ENCODE measurements at regions not wholly inside any gene's neighbourhood (a gene's known extent, or its start where the extent isn't known, plus 50 kb on each side); places are given as distances from the start of the nearest gene placed in this dataset.

GRCh38 chr17:71158437-71158836 lies 962.4 kb upstream of the SOX9 start:
- TF ChIP-seq CTCF (conservative IDR thresholded peaks at IDR 0.05; ENCODE audit: low read depth, low read length) = no peak
- no peak for DNase-seq (ENCODE audit: low read depth)

DNA sequence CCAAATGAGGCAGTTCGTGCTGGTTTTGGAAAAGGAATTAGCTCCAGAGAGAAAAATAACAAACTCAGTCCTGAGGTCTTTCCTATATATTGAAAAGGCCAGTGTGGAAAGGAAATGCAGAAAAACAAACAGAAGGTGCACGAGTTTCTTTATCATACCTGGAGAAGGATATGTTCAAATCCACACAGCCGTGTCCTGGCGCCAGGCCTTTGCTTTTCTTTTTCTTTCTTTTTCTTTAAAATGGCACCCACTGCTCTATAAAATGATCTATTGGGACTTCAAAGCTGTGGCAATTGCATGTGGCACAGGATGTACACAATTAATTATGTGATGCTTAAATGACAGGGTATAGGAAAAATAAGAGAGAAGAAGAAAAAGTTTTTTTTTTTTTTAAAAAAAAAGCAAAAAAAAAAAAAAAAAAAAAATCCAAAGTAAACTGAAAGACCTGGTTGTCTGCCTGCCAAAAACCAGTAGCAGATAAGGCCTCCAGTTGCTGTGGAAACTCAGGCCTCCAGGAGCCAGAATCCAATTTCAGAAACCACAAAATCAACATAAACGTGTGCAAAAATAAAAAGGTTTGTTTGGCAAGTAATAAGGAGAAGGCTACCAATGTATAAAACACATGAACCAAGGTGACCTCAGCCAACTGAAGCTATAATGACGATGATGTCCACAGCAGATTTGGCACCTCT lies 957.6 kb upstream of the SOX9 start:
- H3K4me3 ChIP-seq (ENCODE audit: low read depth, low read length) = no peak overlapping the region
- no peak for TF ChIP-seq CTCF (conservative IDR thresholded peaks at IDR 0.05; ENCODE audit: low read depth, low read length)
- DNase-seq (ENCODE audit: low read depth) = peak; percentile 81

More at GRCh38 chr17:71158437-71158836, 962.4 kb upstream of the SOX9 start:
- H3K4me3 ChIP-seq (ENCODE audit: low read depth, low read length) = no peak overlapping the region

GRCh38 chr17:71163813-71164122 lies 957.1 kb upstream of the SOX9 start:
- TF ChIP-seq CTCF (conservative IDR thresholded peaks at IDR 0.05; ENCODE audit: low read depth, low read length) = no peak
- no peak for DNase-seq (ENCODE audit: low read depth)
- no peak overlapping the region for H3K4me3 ChIP-seq (ENCODE audit: low read depth, low read length)

DNA sequence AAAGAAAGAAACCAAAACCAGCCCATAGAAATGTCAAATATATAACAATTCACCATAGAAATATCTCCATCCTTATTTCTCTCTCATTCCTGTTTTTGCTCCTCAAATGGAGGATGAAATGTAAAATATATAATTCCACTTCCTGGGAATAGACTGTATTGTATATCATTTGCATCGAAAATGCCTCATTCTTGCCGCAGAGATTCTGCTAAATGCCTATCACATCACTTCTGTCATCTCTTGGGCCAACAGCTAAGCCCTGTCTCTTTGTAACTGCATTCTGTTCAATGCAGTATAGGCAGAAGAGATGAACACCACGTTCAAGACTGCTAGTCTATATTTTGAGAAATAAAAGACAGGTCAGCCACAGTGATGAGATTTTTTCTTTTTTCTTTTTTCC lies 956.3 kb upstream of the SOX9 start:
- DNase-seq (ENCODE audit: low read depth) = no peak
- H3K4me3 ChIP-seq (ENCODE audit: low read depth, low read length) = no peak overlapping the region
- no peak for TF ChIP-seq CTCF (conservative IDR thresholded peaks at IDR 0.05; ENCODE audit: low read depth, low read length)

DNA sequence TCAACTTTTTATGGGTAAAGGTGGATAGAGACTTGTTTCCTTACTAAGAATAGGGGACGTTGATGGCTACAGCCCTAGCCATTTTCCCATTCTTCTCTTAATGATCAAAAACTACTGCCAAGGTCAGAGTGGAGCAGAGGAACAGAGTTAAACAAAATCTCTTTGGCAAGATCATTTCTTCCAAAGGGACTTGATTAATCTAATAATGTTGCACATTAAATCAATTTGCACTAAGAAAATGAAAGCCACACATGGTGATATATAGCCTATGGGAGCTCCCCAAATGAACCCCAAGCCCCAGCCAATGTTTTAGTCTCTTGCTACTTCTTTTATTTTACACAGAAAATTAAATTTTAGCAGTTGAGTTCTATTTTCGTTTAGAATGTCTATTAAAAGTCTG lies 954.5 kb upstream of the SOX9 start:
- DNase-seq (ENCODE audit: low read depth) = no peak
- TF ChIP-seq CTCF (conservative IDR thresholded peaks at IDR 0.05; ENCODE audit: low read depth, low read length) = no peak
- H3K4me3 ChIP-seq (ENCODE audit: low read depth, low read length) = no peak overlapping the region

DNA sequence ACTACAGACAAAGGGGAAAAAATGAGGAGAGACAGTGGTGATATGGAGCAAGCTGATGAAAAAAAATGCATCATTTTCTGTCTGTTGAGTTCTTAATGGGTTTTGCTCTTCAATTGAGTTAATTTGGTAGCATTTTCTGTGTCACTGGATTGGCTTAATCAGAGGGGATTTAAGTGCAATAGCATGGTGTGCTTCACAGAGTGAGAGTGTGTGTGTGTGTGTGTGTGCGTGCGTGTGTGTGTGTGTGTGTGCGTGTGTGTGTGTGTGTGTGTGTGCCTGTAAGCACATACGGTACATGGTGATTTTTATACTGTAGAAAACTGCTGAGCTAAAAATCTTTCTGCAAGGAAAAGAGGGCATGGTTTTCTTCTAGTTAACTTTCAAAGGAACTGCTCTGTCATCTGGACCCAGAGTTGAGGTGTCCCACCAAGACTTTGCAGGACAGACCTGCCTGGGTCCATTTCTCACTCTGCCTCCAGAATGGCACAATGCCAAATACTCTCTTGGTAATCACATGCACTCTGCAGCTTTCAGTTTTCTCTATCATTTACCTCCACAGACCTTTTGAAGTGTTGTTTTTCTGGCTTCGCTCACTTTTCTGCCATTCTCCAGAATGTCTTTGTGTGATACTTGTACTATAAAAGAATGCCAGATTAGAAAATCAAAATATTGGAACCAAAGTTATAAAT lies 952.6 kb upstream of the SOX9 start:
- H3K4me3 ChIP-seq (ENCODE audit: low read depth, low read length) = no peak overlapping the region
- TF ChIP-seq CTCF (conservative IDR thresholded peaks at IDR 0.05; ENCODE audit: low read depth, low read length) = no peak
- DNase-seq (ENCODE audit: low read depth) = no peak

DNA sequence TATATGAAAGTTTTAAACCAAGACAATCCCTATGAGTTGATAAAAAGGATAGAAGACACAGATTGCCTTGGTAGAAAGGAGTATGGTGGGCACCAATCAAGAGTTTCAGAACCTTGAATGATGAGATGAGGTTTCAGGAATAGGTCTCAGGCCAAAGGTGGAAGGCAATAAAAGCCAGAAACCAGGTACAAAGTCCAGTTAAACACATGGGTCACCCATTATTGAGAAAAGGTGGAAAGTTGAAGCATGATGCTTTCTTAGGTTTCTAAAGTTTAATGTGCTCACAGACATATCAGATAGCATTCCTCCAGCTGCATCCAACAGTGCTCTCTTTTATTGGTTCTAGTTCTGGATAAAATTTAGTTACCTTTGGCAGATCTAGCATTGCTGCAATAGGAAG lies 950.8 kb upstream of the SOX9 start:
- no peak for DNase-seq (ENCODE audit: low read depth)
- H3K4me3 ChIP-seq (ENCODE audit: low read depth, low read length) = no peak overlapping the region
- TF ChIP-seq CTCF (conservative IDR thresholded peaks at IDR 0.05; ENCODE audit: low read depth, low read length) = no peak
